HepG2 (cell line): ENCODE measurements at regions not wholly inside any gene's neighbourhood (a gene's known extent, or its start where the extent isn't known, plus 50 kb on each side); places are given as distances from the start of the nearest gene placed in this dataset.

Experiments used
- ATAC-seq: fragments of 200-7000 bp; cut with Tn5 transposase; 3 replicates; pipeline ENCODE4 v1.9.1; 2020; ENCODE audit warnings: mild to moderate bottlenecking, moderate library complexity
- BruUV-seq: library from RNA; stranded (reverse); fragments of 400-500 nt; replicated peaks from 2 replicates; lab custom pipeline; 2021; lab: Mats Ljungman, UMichigan
- CTCF ChIA-PET: fragments of 300-600 bp; formaldehyde crosslinking; extraction: SDS; loops from one replicate; lab custom pipeline; 2021; ENCODE audit warnings: low total read pairs, inconsistent platforms, low intra/inter-chr PET ratio; lab: Yijun Ruan, JAX
- POLR2A ChIA-PET: fragments of 350-600 bp; sonication (Branson Sonifier 250); formaldehyde crosslinking; loops from one replicate; lab custom pipeline; 2020; ENCODE audit warnings: antibody characterized with exemption, inconsistent platforms; lab: Yijun Ruan, JAX
- DNase-seq: peaks from one replicate; pipeline ENCODE4 v3.0.0-alpha.2; 2015; ENCODE audit warnings: low spot score
- FAIRE-seq: peaks from 3 replicates; lab custom pipeline; 2011; peaks lifted over from hg19 to GRCh38; lab: Jason Lieb, UNC
- H2AFZ ChIP-seq: one replicate; pipeline ENCODE4 v1.6.1; 2011; ENCODE audit warnings: low read length, inconsistent platforms
- H3K27ac ChIP-seq: fragments of 300-600 bp; 3 replicates; pipeline ENCODE4 v1.8.0; 2011; ENCODE audit warnings: mixed run types, mild to moderate bottlenecking, mixed read lengths, low read length, inconsistent platforms; ENCODE audit not compliant: insufficient read depth; ENCODE audit errors: extremely low read length
- H3K27me3 ChIP-seq, 2 experiments: fragments of 200-600 bp in 1 of 2; 2 replicates in 1 of 2; 3 replicates in 1 of 2; pipeline versions ENCODE4 v1.6.0 to v1.8.0; 2011; ENCODE audit warnings: low read length in 2 of 2, mild to moderate bottlenecking in 2 of 2, moderate library complexity in 2 of 2, inconsistent platforms in 1 of 2; ENCODE audit not compliant: insufficient read depth in 2 of 2, control insufficient read depth in 1 of 2
- H3K36me3 ChIP-seq, 2 experiments: fragments of 200-600 bp in 1 of 2; replicated peaks in 1 of 2; 2 replicates in 1 of 2; 3 replicates in 1 of 2; pipeline versions ENCODE4 v1.5.1 to v1.8.0; 2011; ENCODE audit warnings: low read length in 2 of 2, inconsistent platforms in 1 of 2; ENCODE audit not compliant: insufficient read depth in 2 of 2, control insufficient read depth in 1 of 2
- H3K4me1 ChIP-seq: 2 replicates; pipeline ENCODE4 v1.5.1; 2012; ENCODE audit warnings: low read length, inconsistent platforms; ENCODE audit not compliant: insufficient read depth
- H3K4me2 ChIP-seq: 2 replicates; pipeline ENCODE4 v1.6.0; 2011; ENCODE audit warnings: low read depth, low read length, inconsistent platforms
- H3K4me3 ChIP-seq, 3 experiments: fragments of 200-600 bp in 1 of 3; sonication (generic), shearing (Covaris generic) in 1 of 3; replicated peaks in 1 of 3; 2 replicates each; pipeline ENCODE4 v1.5.1; 2011 to 2016; ENCODE audit warnings: low read length in 3 of 3, inconsistent platforms in 2 of 3, low read depth in 2 of 3, mild to moderate bottlenecking in 2 of 3, control low read depth in 1 of 3, mixed read lengths in 1 of 3; ENCODE audit not compliant: insufficient read depth in 1 of 3
- H3K79me2 ChIP-seq: one replicate; pipeline ENCODE4 v1.6.1; 2011; ENCODE audit warnings: low read length, inconsistent platforms; ENCODE audit not compliant: insufficient read depth
- H3K9ac ChIP-seq: 2 replicates; pipeline ENCODE4 v1.6.0; 2011; ENCODE audit warnings: mild to moderate bottlenecking, low read depth, low read length, inconsistent platforms; ENCODE audit not compliant: insufficient read depth
- H3K9me3 ChIP-seq: 2 replicates; pipeline ENCODE4 v1.5.1; 2012; ENCODE audit warnings: mild to moderate bottlenecking, low read length
- H4K20me1 ChIP-seq: 2 replicates; pipeline ENCODE4 v1.6.0; 2011; ENCODE audit warnings: inconsistent platforms, mild to moderate bottlenecking, low read length, moderate library complexity; ENCODE audit not compliant: insufficient read depth
- JARID2 ChIP-seq: sonication (generic); formaldehyde crosslinking; IDR thresholded peaks from 2 replicates; pipeline ENCODE4 v1.8.1; 2023; ENCODE audit warnings: missing genetic modification reagents, inconsistent platforms; ENCODE audit not compliant: insufficient replicate concordance
- JUNB ChIP-seq: sonication (generic); formaldehyde crosslinking; IDR thresholded peaks from 2 replicates; pipeline ENCODE4 v1.8.0; 2022; ENCODE audit warnings: missing genetic modification reagents, mild to moderate bottlenecking, borderline replicate concordance
- KLF15 ChIP-seq: sonication (generic); formaldehyde crosslinking; IDR thresholded peaks from 2 replicates; pipeline ENCODE4 v1.8.1; 2023; ENCODE audit warnings: borderline replicate concordance, mild to moderate bottlenecking, inconsistent platforms, missing genetic modification reagents, mixed read lengths
- REL ChIP-seq: sonication (generic); formaldehyde crosslinking; conservative IDR thresholded peaks from 2 replicates; pipeline ENCODE4 v1.8.0; 2022; ENCODE audit warnings: mild to moderate bottlenecking, missing genetic modification reagents, moderate library complexity
- RFX3 ChIP-seq: IDR thresholded peaks from 2 replicates; pipeline ENCODE4 v1.6.1; 2016; ENCODE audit warnings: missing biosample characterization, missing genetic modification reagents
- ZBTB44 ChIP-seq: sonication (generic); formaldehyde crosslinking; IDR thresholded peaks from 2 replicates; pipeline ENCODE4 v1.4.0; 2020; ENCODE audit warnings: missing genetic modification reagents
- ZKSCAN1 ChIP-seq: fragments of 150-350 bp; IDR thresholded peaks from 2 replicates; pipeline ENCODE4 v1.6.1; 2014; ENCODE audit warnings: low read length
- WGBS: methylation state at CpG from one replicate; pipeline ENCODE4 v1.1.6; 2017; ENCODE audit warnings: low lambda C conversion rate; 5-methylcytosine and 5-hydroxymethylcytosine counted together
- in situ Hi-C: cut with HindIII; loops from 2 replicates; pipeline ENCODE4 v1.10.0; 2017; ENCODE audit warnings: low pct_unique_long_range_greater_than_20kb; ENCODE audit not compliant: extremely low pct_ligation_motif_present
- intact Hi-C: fragments of 100-400 bp; cut with micrococcal nuclease; formaldehyde crosslinking; loops from one replicate; pipeline ENCODE4 v1.10.0; 2022; ENCODE audit not compliant: unreplicated experiment
- TF ChIP-seq, protein P1 (sequence below): sonication (generic); formaldehyde crosslinking; IDR thresholded peaks from 2 replicates; pipeline ENCODE4 v1.4.0; 2020; ENCODE audit warnings: missing genetic modification reagents

- TF ChIP-seq RFX3 (CRISPR knock-in tag) (no peak), JUNB (no peak), KLF15 (CRISPR knock-in tag) (no peak), ZBTB44 (CRISPR knock-in tag) (no peak)
- TF ChIP-seq, protein P1, sequence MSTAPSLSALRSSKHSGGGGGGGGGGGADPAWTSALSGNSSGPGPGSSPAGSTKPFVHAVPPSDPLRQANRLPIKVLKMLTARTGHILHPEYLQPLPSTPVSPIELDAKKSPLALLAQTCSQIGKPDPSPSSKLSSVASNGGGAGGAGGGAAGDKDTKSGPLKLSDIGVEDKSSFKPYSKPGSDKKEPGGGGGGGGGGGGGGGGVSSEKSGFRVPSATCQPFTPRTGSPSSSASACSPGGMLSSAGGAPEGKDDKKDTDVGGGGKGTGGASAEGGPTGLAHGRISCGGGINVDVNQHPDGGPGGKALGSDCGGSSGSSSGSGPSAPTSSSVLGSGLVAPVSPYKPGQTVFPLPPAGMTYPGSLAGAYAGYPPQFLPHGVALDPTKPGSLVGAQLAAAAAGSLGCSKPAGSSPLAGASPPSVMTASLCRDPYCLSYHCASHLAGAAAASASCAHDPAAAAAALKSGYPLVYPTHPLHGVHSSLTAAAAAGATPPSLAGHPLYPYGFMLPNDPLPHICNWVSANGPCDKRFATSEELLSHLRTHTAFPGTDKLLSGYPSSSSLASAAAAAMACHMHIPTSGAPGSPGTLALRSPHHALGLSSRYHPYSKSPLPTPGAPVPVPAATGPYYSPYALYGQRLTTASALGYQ (CRISPR knock-in tag), result no peak
Observed at GRCh38 chr20:57774111-57774880, 64.5 kb upstream of the PMEPA1 start (continued).

DNA sequence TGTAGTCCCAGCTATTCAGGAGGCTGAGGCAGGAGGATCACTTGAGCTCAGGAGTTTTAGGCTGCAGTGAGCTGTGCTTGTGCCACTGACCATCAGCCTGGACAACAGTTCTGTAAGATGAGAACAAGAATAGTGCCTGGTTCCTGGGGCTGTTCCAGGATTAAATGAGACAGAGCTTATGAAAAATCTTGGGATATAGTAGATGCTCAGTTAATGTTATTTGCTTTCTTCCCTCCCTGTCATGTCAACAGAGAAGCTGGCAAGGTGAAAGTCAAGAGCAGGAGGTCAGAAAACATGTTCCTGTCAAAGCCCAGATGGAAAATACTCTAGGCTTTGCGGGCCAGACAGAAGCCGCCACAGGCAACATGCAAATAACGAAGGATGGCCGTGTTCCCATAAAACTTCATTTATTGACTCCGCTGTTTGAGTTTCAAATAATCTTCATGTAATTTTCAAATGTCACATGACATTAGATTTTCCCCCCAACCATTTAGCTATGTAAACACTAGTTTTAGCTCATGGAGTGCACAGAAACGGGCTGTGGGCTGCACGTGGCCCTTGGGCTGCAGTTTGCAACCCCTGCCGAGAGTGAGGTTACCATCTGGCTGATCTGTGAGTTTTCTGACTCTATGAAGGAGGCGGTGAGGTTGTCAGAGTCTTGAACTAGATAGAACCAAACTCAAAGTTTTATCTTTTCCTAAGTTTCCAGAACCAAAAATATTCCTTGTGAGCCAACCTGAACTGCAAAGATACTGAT lies 63.4 kb upstream of the PMEPA1 start:
- 38% methylated on average over 9 of the region's 9 CpGs for WGBS
- BruUV-seq, result no TSS peak
- Histone ChIP-seq H3K4me1 (no peaks in the 10 kb centered on the region), H3K36me3 (no peaks in the 10 kb centered on the region), H3K27ac (no peak overlapping the region), H3K9ac (no peak overlapping the region), H2AFZ (no peak overlapping the region), H3K9me3 (no peaks in the 10 kb centered on the region), H4K20me1 (no peaks in the 10 kb centered on the region), H3K27me3 (peaks cover 11 to 68% of the 10 kb centered on the region in 2 experiments; a peak in 3 of 5 replicates), H3K4me3 (no peak overlapping the region), H3K79me2 (no peaks in the 10 kb centered on the region), H3K4me2 (no peak overlapping the region)
- FAIRE-seq (no peak), DNase-seq (no peak), ATAC-seq (no peak)
- TF ChIP-seq ZKSCAN1 (no peak), JARID2 (no peak), REL (CRISPR knock-in tag) (no peak)
- POLR2A ChIA-PET, result no interaction called here
- in situ Hi-C loops (no loop called here), intact Hi-C loops (no loop called here)
- CTCF ChIA-PET, result no interaction called here
